GM21423 (cell line): ENCODE measurements at regions not wholly inside any gene's neighbourhood (a gene's known extent, or its start where the extent isn't known, plus 50 kb on each side); places are given as distances from the start of the nearest gene placed in this dataset.
"Not testable (repeated sequence)": the region's sequence is repeated elsewhere in the genome, so short reads cannot be mapped to it uniquely, and the experiment has no call there.

Experiments used
- ATAC-seq: cut with Tn5 transposase; IDR thresholded peaks from one replicate; pipeline ENCODE4 v1.9.1; 2021; ENCODE audit warnings: mild to moderate bottlenecking, moderate library complexity; ENCODE audit not compliant: unreplicated experiment

- no peak for ATAC-seq
Observed at GRCh38 chr1:5768014-5768413, 224.2 kb downstream of the NPHP4 start.

DNA sequence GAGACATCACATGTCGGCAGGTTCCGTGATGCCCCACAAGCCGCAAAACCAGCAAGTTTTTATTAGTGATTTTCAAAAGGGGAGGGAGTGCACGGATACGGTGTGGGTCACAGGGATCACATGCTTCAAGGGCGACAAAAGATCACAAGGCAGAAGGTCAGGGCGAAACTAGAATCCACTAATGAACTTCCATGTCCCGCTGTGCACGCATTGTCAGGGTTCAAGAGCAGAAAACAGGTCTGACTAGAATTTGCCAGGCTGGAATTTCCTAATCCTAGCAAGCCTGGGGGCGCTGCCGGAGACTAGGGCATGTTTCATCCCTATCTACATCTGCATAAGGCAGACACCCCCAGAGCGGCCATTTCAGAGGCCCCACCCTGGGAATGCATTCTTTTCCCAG, 225.2 kb downstream of the NPHP4 start:
- ATAC-seq: not testable (repeated sequence)

- no peak for ATAC-seq
Observed at GRCh38 chr1:5765997-5766913, 226.0 kb downstream of the NPHP4 start.

DNA sequence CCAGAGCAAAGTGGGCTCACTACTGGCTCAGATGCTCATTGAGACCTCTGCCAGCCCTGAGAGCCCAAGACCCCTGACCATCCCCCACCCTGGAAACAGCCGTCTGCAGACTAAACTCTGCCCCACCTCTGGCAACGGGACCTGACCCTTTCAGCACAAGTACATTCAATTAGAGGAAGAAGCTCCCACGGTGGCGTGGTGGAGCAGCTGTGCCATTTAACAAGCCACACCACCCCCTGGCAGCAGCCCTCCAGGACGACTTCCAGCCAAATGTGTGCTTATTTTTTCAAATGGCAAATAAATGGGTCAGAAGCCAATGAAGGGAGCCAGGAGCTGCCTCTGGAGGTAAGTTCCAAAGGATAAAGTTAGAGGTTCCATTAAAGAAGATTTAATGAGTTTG, 226.7 kb downstream of the NPHP4 start:
- ATAC-seq: no peak

- ATAC-seq: no peak
Observed at GRCh38 chr1:5764959-5765358, 227.3 kb downstream of the NPHP4 start.

DNA sequence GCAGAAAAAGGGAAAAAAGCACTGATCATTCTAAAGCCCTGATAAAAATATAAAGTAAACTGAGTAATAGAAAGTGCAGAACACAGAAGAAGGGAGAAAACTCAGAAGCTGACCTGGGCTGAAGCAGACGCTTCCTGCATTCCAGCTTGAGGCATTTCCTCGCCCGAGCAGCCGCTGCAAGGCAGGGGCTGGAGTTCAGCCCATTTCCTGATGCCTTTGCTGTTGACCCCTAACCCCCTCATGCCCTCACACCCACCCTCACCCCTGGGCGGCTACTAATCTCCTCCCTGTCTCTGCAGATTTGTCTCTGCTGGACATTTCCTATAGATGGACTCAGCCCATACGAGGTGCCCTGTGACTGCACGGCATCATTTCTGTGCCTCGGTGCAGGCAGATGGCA, 227.8 kb downstream of the NPHP4 start:
- no peak for ATAC-seq

DNA sequence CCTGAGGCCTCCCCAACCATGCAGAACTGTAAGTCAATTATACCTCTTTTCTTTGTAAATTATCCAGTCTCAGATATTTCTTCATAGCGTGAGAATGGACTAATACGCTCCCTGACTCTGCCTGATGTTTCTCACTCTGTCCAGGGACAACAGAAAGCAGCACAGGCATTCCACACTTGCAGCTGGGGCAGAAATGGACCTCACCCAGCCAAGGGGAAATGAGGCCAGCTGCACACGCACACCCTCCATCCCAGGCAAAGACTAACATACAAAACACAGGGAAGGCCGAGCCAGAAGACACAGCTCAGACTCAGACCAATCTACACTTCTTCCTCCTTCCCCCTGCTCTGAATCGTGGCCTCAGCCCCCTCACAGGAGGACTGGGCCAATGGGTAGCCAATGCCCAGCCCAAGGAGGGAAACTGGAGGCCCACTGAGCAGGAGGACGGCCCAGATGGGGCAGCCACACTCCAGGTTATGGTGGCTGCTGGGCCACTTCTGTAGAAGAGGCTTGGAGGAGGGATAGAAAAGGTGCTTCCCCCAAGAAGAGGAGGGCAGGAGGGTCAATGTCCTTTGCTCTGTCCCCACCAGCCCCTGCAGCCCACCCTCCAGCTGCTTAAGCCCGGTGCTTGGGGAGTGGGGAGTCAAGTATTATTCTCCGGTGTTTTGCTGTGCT, 228.4 kb downstream of the NPHP4 start:
- no peak for ATAC-seq

DNA sequence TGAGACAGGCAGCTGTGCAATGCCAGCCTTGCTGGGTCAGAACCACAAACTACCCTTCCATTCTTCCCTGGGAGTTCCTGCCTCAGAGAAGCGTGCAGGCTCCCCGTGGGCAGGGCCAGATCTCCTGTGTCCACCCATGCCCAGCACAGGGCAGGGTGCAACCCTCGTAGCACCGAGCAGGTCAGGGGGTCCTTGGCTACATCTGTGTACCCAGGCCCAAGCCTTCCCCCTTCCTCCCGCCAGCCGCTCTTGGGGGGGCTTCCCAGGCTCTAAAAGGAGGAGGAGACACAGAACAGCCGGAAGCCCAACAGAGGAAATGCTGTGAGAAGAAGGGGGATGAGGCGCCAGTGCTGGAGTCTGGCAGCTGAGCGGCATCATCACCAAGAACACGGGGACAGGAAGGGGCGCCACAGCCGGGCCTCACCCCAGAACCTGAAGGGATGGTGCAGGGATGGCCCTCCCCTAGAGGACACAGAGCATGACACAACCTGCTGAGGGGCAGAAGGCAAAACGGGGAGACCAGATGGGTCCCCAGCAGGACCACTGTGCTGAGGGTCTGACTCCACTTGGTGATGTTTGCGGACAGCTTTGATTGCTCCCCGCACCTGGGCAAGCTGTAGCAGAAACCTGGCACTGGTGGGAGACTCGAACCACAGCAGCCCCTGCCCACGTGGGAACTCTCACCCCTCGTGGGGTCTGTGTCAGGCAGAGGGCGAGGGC, 233.2 kb downstream of the NPHP4 start:
- no peak for ATAC-seq

DNA sequence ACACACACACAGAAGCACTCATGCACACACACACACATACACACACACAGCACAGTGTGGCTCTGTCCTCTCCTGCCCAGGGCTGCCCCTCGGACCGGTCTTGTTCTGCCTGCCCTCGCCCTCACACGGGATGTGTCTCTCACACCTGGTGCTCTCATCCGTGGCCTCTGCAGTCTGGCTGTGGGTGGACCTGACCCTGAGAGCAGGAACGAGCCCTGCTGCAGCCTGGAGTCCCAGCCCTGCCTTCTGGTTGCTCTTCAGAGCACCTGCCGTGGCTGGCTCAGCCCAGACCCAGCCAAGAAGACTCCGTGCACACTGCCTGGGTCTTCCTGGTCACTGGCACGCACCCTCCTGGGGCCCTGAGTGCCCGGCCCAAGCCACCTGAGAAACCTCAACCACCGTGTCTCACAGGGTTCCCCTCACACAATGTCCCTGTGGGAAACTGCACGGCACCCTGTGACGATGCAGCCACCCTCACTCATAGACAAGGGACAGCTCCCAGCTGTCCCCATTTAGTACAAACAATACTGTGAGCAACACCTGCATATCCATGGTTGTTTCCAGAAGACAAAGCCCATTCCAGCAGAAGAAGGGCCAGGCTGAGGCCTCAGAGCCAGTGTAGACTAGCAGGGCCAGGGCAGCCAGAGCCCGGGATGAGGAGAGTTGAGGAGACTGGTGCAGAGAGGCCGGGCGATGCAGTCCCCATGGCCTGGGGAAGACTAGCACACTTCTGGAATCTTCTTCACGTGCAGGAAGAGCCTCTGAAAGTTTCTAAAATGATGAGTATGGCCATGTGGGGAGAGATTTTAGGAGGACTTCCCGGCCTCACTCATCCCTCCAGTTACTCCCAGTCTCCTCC, 234.0 kb downstream of the NPHP4 start:
- ATAC-seq: no peak

DNA sequence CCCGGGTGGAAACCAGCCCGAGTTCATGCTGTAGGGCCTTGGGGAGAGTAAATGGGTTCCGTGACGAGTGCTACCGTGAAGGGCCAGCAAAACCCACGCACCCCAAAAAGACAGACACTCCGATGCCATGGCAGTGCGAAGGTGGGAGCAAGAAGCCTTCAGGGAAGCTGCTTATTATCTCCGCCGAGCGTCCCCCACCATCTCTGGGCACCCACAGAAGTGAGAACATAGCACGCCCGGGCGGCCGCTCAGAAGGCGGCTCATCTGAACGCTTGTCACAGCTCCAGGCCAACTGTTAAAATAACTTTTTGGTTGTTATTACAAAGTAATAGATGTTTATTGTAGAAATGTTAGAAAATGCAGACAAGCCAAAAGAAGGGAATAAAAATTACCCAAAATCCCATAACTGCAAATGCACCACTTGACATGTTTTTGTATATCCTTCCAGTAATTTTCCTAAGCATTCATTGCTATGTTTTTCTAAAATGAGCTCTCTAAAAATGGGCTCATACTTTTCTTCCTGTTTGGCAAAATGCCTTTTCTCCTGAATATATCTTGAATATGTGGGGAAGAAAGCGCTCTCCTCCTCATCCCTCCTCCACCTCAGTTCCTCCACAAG, 234.9 kb downstream of the NPHP4 start:
- no peak for ATAC-seq

- ATAC-seq: no peak
Observed at GRCh38 chr1:5756434-5757186, 235.6 kb downstream of the NPHP4 start.

DNA sequence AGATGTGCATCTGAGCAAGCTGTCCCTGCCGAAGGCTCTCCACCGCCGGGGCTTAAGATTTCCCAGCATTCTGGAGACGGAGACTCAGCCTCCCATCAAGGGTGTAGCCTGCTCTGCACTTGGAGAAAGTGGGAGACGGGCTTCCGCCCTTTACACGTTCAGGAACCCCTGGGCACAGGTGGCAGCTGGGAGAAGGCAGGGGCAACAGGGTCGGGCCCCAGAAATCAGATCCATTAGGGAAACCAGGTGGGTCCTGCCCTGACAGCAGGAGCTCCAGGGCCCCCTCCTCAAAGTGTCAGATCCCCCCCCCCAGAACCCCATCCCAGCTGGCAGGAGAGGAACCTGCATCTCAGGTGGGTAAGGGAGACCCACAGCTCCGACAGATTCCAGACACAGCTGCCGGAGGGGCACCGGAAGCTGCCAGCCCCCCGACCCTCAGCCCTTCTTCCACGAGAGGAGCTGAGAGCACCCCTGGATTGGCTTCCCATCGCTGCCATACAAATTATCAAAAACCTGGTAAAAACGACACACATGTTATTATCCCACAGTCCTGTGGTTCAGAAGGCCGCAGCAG, 236.6 kb downstream of the NPHP4 start:
- ATAC-seq: no peak

DNA sequence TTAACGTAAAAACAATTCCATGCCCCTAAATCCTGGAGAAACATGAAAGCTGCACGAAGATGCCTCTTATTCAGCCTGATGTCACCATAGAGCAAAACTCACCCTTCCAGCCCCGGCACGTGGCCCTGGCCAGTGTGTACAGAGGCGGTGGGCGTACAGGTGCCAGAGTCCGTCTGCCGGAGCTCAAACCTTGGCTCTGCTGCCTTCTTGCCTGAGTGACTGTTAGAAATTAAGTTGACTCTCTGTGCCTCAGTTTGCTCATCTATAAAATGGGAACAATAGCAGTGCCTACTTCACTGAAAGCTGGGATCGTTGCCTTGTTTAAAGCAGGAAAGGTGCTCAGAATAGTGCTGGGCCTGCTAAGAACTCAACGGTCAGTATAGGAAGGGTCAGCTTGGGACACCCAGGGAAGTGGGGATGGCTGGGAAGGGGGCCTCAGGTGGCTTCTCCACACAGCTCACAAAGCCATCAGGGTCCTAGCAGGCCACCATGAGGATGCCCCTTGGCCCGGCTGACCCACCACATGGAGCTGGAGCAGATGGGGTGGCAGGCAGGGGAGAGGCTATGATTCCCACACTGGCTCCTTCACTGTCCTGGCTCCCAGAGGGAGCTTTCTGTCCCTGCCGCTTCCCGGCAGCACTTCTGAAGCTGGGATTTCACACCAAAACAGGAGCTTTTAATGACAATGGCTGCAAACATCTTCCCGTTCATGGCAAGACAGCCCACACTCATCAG, 237.2 kb downstream of the NPHP4 start:
- ATAC-seq: no peak

GRCh38 chr1:5753549-5754421, 238.4 kb downstream of the NPHP4 start:
- no peak for ATAC-seq

GRCh38 chr1:5752746-5753548, 239.3 kb downstream of the NPHP4 start:
- ATAC-seq: no peak

DNA sequence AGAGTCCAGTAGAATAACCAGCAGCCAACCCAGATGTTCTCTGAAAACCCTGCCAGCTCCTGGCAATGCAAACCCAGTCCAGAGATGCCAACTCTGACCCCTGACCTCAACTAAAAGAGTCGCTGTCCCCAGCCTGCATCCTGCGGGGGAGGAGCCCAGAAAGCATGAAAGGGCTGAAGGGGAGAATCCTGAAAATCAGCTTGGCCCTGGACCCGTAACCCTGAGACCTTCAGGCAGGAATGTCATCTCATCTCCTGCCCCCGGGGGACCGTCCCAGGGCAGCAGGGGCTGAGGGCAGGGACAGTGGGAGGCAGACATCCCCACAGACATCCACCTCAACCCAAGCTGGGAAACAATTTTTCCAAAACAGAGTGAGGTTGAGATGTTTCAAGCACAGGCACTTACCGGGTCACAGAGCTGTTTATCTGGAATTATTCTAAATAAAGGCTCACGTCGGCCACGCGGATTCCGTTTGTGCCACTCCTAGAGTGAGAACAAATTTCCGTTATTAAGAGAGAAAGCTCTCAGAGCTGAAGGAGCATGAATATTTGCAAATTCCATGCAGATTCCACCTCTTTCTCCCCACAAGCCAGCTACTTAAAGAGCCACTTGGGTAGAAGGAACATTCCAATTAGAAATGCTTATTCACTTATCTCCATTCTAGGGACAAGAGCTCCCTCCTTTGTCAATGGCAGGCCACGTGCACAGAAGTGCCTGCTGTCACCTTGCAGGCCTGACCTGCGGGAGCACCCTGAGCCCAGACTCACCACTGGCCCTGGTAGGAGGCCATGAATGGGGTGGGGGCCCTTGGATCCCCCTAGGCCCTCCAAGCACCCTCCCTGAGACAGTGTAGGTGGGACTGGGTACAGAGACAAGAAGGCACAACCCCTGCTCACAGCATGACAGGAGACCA, 240.1 kb downstream of the NPHP4 start:
- ATAC-seq: no peak
